SK-N-DZ (cell line): ENCODE measurements at regions not wholly inside any gene's neighbourhood (a gene's known extent, or its start where the extent isn't known, plus 50 kb on each side); places are given as distances from the start of the nearest gene placed in this dataset.

Source experiments
- DNase-seq: peaks from one replicate; pipeline ENCODE4 v3.0.0-alpha.2; 2015; ENCODE audit warnings: low spot score

GRCh38 chr5:142508591-142508990 is 177.3 kb downstream of the FGF1 start:
- peak; percentile 6 for DNase-seq

- no peak for DNase-seq
Measured at GRCh38 chr5:142507531-142508372, 178.1 kb downstream of the FGF1 start.

GRCh38 chr5:142506756-142507155 is 179.1 kb downstream of the FGF1 start:
- no peak for DNase-seq

- no peak for DNase-seq
Measured at GRCh38 chr5:142506046-142506445, 179.8 kb downstream of the FGF1 start.

- no peak for DNase-seq
Measured at GRCh38 chr5:142501890-142502289, 177.1 kb upstream of the SPRY4 start.

- DNase-seq: no peak
Measured at GRCh38 chr5:142500227-142500905, 175.5 kb upstream of the SPRY4 start.

- DNase-seq: no peak
Measured at GRCh38 chr5:142499591-142500226, 174.9 kb upstream of the SPRY4 start.

- DNase-seq: no peak
Measured at GRCh38 chr5:142498298-142498697, 173.5 kb upstream of the SPRY4 start.

GRCh38 chr5:142495531-142495930 is 170.7 kb upstream of the SPRY4 start:
- no peak for DNase-seq

GRCh38 chr5:142493875-142494518 is 169.2 kb upstream of the SPRY4 start:
- no peak for DNase-seq

GRCh38 chr5:142492781-142493281 is 168.0 kb upstream of the SPRY4 start:
- no peak for DNase-seq

GRCh38 chr5:142491679-142492078 is 166.9 kb upstream of the SPRY4 start:
- no peak for DNase-seq

GRCh38 chr5:142491270-142491669 is 166.4 kb upstream of the SPRY4 start:
- DNase-seq: no peak

- no peak for DNase-seq
Measured at GRCh38 chr5:142486581-142486980, 161.8 kb upstream of the SPRY4 start.

GRCh38 chr5:142486020-142486419 is 161.2 kb upstream of the SPRY4 start:
- DNase-seq: no peak

GRCh38 chr5:142484821-142485387 is 160.1 kb upstream of the SPRY4 start:
- no peak for DNase-seq

GRCh38 chr5:142482207-142482606 is 157.4 kb upstream of the SPRY4 start:
- DNase-seq: no peak

GRCh38 chr5:142481410-142481809 is 156.6 kb upstream of the SPRY4 start:
- DNase-seq: no peak

- no peak for DNase-seq
Measured at GRCh38 chr5:142479854-142480519, 155.2 kb upstream of the SPRY4 start.

- DNase-seq: no peak
Measured at GRCh38 chr5:142479150-142479549, 154.3 kb upstream of the SPRY4 start.

- DNase-seq: no peak
Measured at GRCh38 chr5:142478113-142478512, 153.3 kb upstream of the SPRY4 start.
